ENCODE measurements at regions not wholly inside any gene's neighbourhood (a gene's known extent, or its start where the extent isn't known, plus 50 kb on each side); places are given as distances from the start of the nearest gene placed in this dataset.
A peak's percentile ranks its signal among the peaks of the same experiment; 100 is the strongest.

GRCh38 chr13:84896128-84896527 lies 903.1 kb downstream of the SLITRK6 start:
- TF ChIP-seq EZH2 (IDR thresholded peaks at IDR 0.05), result no peak
- TF ChIP-seq, protein P1, sequence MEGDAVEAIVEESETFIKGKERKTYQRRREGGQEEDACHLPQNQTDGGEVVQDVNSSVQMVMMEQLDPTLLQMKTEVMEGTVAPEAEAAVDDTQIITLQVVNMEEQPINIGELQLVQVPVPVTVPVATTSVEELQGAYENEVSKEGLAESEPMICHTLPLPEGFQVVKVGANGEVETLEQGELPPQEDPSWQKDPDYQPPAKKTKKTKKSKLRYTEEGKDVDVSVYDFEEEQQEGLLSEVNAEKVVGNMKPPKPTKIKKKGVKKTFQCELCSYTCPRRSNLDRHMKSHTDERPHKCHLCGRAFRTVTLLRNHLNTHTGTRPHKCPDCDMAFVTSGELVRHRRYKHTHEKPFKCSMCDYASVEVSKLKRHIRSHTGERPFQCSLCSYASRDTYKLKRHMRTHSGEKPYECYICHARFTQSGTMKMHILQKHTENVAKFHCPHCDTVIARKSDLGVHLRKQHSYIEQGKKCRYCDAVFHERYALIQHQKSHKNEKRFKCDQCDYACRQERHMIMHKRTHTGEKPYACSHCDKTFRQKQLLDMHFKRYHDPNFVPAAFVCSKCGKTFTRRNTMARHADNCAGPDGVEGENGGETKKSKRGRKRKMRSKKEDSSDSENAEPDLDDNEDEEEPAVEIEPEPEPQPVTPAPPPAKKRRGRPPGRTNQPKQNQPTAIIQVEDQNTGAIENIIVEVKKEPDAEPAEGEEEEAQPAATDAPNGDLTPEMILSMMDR (IDR thresholded peaks at IDR 0.05), result peak; percentile 87
